ENCODE measurements at regions not wholly inside any gene's neighbourhood (a gene's known extent, or its start where the extent isn't known, plus 50 kb on each side); places are given as distances from the start of the nearest gene placed in this dataset.

- Histone ChIP-seq H3K27me3 (ENCODE audit: insufficient read depth, low read length) (no peaks in the 10 kb centered on the region), H3K4me1 (ENCODE audit: insufficient read depth, low read length) (no peaks in the 10 kb centered on the region), H3K4me3 (ENCODE audit: low read length) (no peak overlapping the region), H3K9me3 (ENCODE audit: low read depth, low read length) (peaks cover 6% of the 10 kb centered on the region)
Observed at GRCh38 chr4:164021947-164022346, 527.5 kb downstream of the TMA16 start.

GRCh38 chr4:164023214-164023613, 528.7 kb downstream of the TMA16 start:
- Histone ChIP-seq H3K9me3 (ENCODE audit: low read depth, low read length) (peaks cover 6% of the 10 kb centered on the region), H3K4me3 (ENCODE audit: low read length) (no peak overlapping the region), H3K4me1 (ENCODE audit: insufficient read depth, low read length) (no peaks in the 10 kb centered on the region)

GRCh38 chr4:164027805-164028204, 533.3 kb downstream of the TMA16 start:
- Histone ChIP-seq H3K27me3 (ENCODE audit: insufficient read depth, low read length) (no peaks in the 10 kb centered on the region), H3K4me3 (ENCODE audit: low read length) (no peak overlapping the region), H3K9me3 (ENCODE audit: low read depth, low read length) (peaks cover 6% of the 10 kb centered on the region), H3K4me1 (ENCODE audit: insufficient read depth, low read length) (no peaks in the 10 kb centered on the region)

More at GRCh38 chr4:164023214-164023613, 528.7 kb downstream of the TMA16 start:
- no peaks in the 10 kb centered on the region for H3K27me3 ChIP-seq (ENCODE audit: insufficient read depth, low read length)

- H3K27me3 ChIP-seq (ENCODE audit: insufficient read depth, low read length) = no peaks in the 10 kb centered on the region
- H3K9me3 ChIP-seq (ENCODE audit: low read depth, low read length) = no peaks in the 10 kb centered on the region
- no peak overlapping the region for H3K4me3 ChIP-seq (ENCODE audit: low read length)
- H3K4me1 ChIP-seq (ENCODE audit: insufficient read depth, low read length) = no peaks in the 10 kb centered on the region
Observed at GRCh38 chr4:164039482-164039881, 545.0 kb downstream of the TMA16 start.

- Histone ChIP-seq H3K27me3 (ENCODE audit: insufficient read depth, low read length) (no peaks in the 10 kb centered on the region), H3K9me3 (ENCODE audit: low read depth, low read length) (no peaks in the 10 kb centered on the region), H3K4me3 (ENCODE audit: low read length) (no peak overlapping the region), H3K4me1 (ENCODE audit: insufficient read depth, low read length) (no peaks in the 10 kb centered on the region)
Observed at GRCh38 chr4:164056426-164057142, 562.1 kb downstream of the TMA16 start.

GRCh38 chr4:164058776-164059445, 564.4 kb downstream of the TMA16 start:
- Histone ChIP-seq H3K27me3 (ENCODE audit: insufficient read depth, low read length) (no peaks in the 10 kb centered on the region), H3K9me3 (ENCODE audit: low read depth, low read length) (no peaks in the 10 kb centered on the region), H3K4me3 (ENCODE audit: low read length) (no peak overlapping the region), H3K4me1 (ENCODE audit: insufficient read depth, low read length) (no peaks in the 10 kb centered on the region)

GRCh38 chr4:164060456-164060855, 566.0 kb downstream of the TMA16 start:
- Histone ChIP-seq H3K4me1 (ENCODE audit: insufficient read depth, low read length) (no peaks in the 10 kb centered on the region), H3K27me3 (ENCODE audit: insufficient read depth, low read length) (no peaks in the 10 kb centered on the region), H3K4me3 (ENCODE audit: low read length) (no peak overlapping the region), H3K9me3 (ENCODE audit: low read depth, low read length) (no peaks in the 10 kb centered on the region)

GRCh38 chr4:164068392-164068791, 573.9 kb downstream of the TMA16 start:
- Histone ChIP-seq H3K27me3 (ENCODE audit: insufficient read depth, low read length) (no peaks in the 10 kb centered on the region), H3K4me1 (ENCODE audit: insufficient read depth, low read length) (no peaks in the 10 kb centered on the region), H3K9me3 (ENCODE audit: low read depth, low read length) (no peaks in the 10 kb centered on the region)

GRCh38 chr4:164070625-164071024, 576.1 kb downstream of the TMA16 start:
- H3K4me1 ChIP-seq (ENCODE audit: insufficient read depth, low read length) = no peaks in the 10 kb centered on the region
- H3K4me3 ChIP-seq (ENCODE audit: low read length) = no peak overlapping the region
- H3K27me3 ChIP-seq (ENCODE audit: insufficient read depth, low read length) = no peaks in the 10 kb centered on the region
- H3K9me3 ChIP-seq (ENCODE audit: low read depth, low read length) = no peaks in the 10 kb centered on the region

More at GRCh38 chr4:164068392-164068791, 573.9 kb downstream of the TMA16 start:
- no peak overlapping the region for H3K4me3 ChIP-seq (ENCODE audit: low read length)

- Histone ChIP-seq H3K4me3 (ENCODE audit: low read length) (no peak overlapping the region), H3K9me3 (ENCODE audit: low read depth, low read length) (no peaks in the 10 kb centered on the region), H3K4me1 (ENCODE audit: insufficient read depth, low read length) (no peaks in the 10 kb centered on the region), H3K27me3 (ENCODE audit: insufficient read depth, low read length) (no peaks in the 10 kb centered on the region)
Observed at GRCh38 chr4:164081371-164081770, 586.9 kb downstream of the TMA16 start.

- Histone ChIP-seq H3K4me1 (ENCODE audit: insufficient read depth, low read length) (no peaks in the 10 kb centered on the region), H3K9me3 (ENCODE audit: low read depth, low read length) (no peaks in the 10 kb centered on the region), H3K27me3 (ENCODE audit: insufficient read depth, low read length) (no peaks in the 10 kb centered on the region), H3K4me3 (ENCODE audit: low read length) (no peak overlapping the region)
Observed at GRCh38 chr4:164081801-164082200, 587.3 kb downstream of the TMA16 start.

- no peak overlapping the region for H3K4me3 ChIP-seq (ENCODE audit: low read length)
- no peaks in the 10 kb centered on the region for H3K27me3 ChIP-seq (ENCODE audit: insufficient read depth, low read length)
- no peaks in the 10 kb centered on the region for H3K9me3 ChIP-seq (ENCODE audit: low read depth, low read length)
- no peaks in the 10 kb centered on the region for H3K4me1 ChIP-seq (ENCODE audit: insufficient read depth, low read length)
Observed at GRCh38 chr4:164087733-164088132, 593.2 kb downstream of the TMA16 start.

GRCh38 chr4:164095313-164096110, 601.0 kb downstream of the TMA16 start:
- H3K4me3 ChIP-seq (ENCODE audit: low read length) = no peak overlapping the region
- H3K4me1 ChIP-seq (ENCODE audit: insufficient read depth, low read length) = no peaks in the 10 kb centered on the region
- no peaks in the 10 kb centered on the region for H3K27me3 ChIP-seq (ENCODE audit: insufficient read depth, low read length)
- H3K9me3 ChIP-seq (ENCODE audit: low read depth, low read length) = no peaks in the 10 kb centered on the region

- Histone ChIP-seq H3K4me3 (ENCODE audit: low read length) (no peak overlapping the region), H3K9me3 (ENCODE audit: low read depth, low read length) (no peaks in the 10 kb centered on the region), H3K27me3 (ENCODE audit: insufficient read depth, low read length) (no peaks in the 10 kb centered on the region), H3K4me1 (ENCODE audit: insufficient read depth, low read length) (no peaks in the 10 kb centered on the region)
Observed at GRCh38 chr4:164096766-164097518, 602.5 kb downstream of the TMA16 start.
